ENCODE measurements at regions not wholly inside any gene's neighbourhood (a gene's known extent, or its start where the extent isn't known, plus 50 kb on each side); places are given as distances from the start of the nearest gene placed in this dataset.

GRCh38 chr16:63592852-63593251 lies 1529.0 kb downstream of the CDH11 start:
- H3K36me3 Mint-ChIP-seq (ENCODE audit: low read depth), result no peaks in the 10 kb centered on the region
- H3K27me3 Mint-ChIP-seq (ENCODE audit: insufficient read depth), result no peaks in the 10 kb centered on the region
- no peak for DNase-seq (ENCODE audit: low spot score)
- no peaks in the 10 kb centered on the region for H3K4me1 Mint-ChIP-seq (ENCODE audit: low read depth)
- peaks cover 13% of the 10 kb centered on the region for H3K9me3 Mint-ChIP-seq
- intact Hi-C loops (cut with micrococcal nuclease), result no loop called here
- H3K27ac Mint-ChIP-seq, result no peak overlapping the region
- no peak overlapping the region for H3K4me3 Mint-ChIP-seq

- no peak for DNase-seq (ENCODE audit: low spot score)
- Mint-ChIP-seq H3K36me3 (ENCODE audit: low read depth) (no peaks in the 10 kb centered on the region), H3K4me1 (ENCODE audit: low read depth) (no peaks in the 10 kb centered on the region), H3K4me3 (no peak overlapping the region), H3K27ac (no peak overlapping the region), H3K9me3 (peaks cover 24% of the 10 kb centered on the region), H3K27me3 (ENCODE audit: insufficient read depth) (no peaks in the 10 kb centered on the region)
- intact Hi-C loops (cut with micrococcal nuclease), result no loop called here
Measured at GRCh38 chr16:63581570-63581969, 1540.3 kb downstream of the CDH11 start.

DNA sequence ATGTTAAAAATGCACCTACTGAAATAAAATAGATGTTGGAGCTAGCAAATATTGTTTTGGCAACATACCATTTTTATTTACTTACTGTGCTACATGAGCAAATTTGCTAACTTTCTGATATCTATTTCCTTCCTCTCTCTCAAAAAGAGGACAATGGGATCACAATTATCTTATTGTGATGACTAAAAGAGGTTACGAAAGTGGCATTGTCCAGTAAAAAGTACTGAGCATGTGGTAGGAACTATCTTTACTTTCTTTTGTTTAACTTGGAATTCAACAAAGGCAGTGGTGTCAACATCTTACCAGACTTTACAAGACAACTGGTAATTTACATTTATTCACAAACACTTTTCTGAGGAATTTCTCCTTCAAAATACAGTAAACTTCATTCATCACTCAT lies 1542.6 kb upstream of the CDH8 start:
- Mint-ChIP-seq H3K9me3 (peaks cover 17% of the 10 kb centered on the region), H3K27ac (no peak overlapping the region), H3K36me3 (ENCODE audit: low read depth) (no peaks in the 10 kb centered on the region), H3K4me3 (no peak overlapping the region), H3K4me1 (ENCODE audit: low read depth) (no peaks in the 10 kb centered on the region), H3K27me3 (ENCODE audit: insufficient read depth) (no peaks in the 10 kb centered on the region)
- DNase-seq (ENCODE audit: low spot score), result no peak
- intact Hi-C loops (cut with micrococcal nuclease), result no loop called here

DNA sequence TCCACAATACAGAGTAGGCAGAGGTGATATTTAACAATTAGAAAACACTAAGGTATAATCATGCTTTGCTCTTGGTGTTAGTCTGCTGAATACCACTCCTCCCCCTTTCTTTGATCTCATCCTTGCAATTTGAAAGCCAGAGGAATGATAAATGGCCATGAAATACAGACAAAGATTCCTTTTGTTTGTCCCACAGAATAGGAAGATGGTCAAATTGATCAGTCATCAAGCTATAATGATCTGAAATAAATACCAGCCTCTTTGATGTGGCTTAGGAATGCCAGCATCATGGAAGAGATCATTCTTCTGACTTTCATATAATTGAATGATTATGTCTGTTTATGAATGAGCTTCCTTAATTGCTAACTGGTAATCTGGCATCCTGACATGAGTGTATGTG lies 1541.7 kb upstream of the CDH8 start:
- no peaks in the 10 kb centered on the region for H3K27me3 Mint-ChIP-seq (ENCODE audit: insufficient read depth)
- peaks cover 18% of the 10 kb centered on the region for H3K9me3 Mint-ChIP-seq
- H3K36me3 Mint-ChIP-seq (ENCODE audit: low read depth), result no peaks in the 10 kb centered on the region
- H3K4me3 Mint-ChIP-seq, result no peak overlapping the region
- H3K27ac Mint-ChIP-seq, result no peak overlapping the region
- intact Hi-C loops (cut with micrococcal nuclease), result no loop called here
- no peak for DNase-seq (ENCODE audit: low spot score)
- no peaks in the 10 kb centered on the region for H3K4me1 Mint-ChIP-seq (ENCODE audit: low read depth)

DNA sequence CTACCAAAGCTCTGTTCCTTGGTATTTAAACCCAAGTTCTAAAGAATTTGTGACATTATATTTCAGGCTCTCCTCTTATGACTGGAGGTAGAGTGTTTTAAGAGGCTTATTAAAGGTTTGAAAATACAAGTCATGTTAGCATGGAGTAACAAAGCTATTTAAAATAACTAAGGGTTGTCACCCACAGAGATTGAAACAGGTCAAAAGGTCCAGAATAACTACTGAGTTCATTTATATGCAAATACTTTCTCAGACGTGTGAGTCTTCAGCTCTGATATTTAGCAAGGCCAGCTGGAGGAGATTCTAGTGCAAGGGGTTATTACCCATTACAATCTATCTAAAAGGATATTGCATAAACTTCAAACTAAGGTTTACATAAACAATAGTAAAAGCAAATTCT lies 1538.8 kb upstream of the CDH8 start:
- no peaks in the 10 kb centered on the region for H3K36me3 Mint-ChIP-seq (ENCODE audit: low read depth)
- intact Hi-C loops (cut with micrococcal nuclease), result no loop called here
- H3K9me3 Mint-ChIP-seq, result peaks cover 17% of the 10 kb centered on the region
- H3K4me1 Mint-ChIP-seq (ENCODE audit: low read depth), result no peaks in the 10 kb centered on the region
- H3K27me3 Mint-ChIP-seq (ENCODE audit: insufficient read depth), result no peaks in the 10 kb centered on the region
- H3K27ac Mint-ChIP-seq, result no peak overlapping the region
- DNase-seq (ENCODE audit: low spot score), result no peak
- no peak overlapping the region for H3K4me3 Mint-ChIP-seq

GRCh38 chr16:63568164-63568563 lies 1531.9 kb upstream of the CDH8 start:
- intact Hi-C loops (cut with micrococcal nuclease), result no loop called here
- H3K9me3 Mint-ChIP-seq, result peaks cover 20% of the 10 kb centered on the region
- H3K36me3 Mint-ChIP-seq (ENCODE audit: low read depth), result no peaks in the 10 kb centered on the region
- H3K4me3 Mint-ChIP-seq, result no peak overlapping the region
- H3K4me1 Mint-ChIP-seq (ENCODE audit: low read depth), result no peaks in the 10 kb centered on the region
- no peak for DNase-seq (ENCODE audit: low spot score)
- H3K27me3 Mint-ChIP-seq (ENCODE audit: insufficient read depth), result no peaks in the 10 kb centered on the region
- no peak overlapping the region for H3K27ac Mint-ChIP-seq

DNA sequence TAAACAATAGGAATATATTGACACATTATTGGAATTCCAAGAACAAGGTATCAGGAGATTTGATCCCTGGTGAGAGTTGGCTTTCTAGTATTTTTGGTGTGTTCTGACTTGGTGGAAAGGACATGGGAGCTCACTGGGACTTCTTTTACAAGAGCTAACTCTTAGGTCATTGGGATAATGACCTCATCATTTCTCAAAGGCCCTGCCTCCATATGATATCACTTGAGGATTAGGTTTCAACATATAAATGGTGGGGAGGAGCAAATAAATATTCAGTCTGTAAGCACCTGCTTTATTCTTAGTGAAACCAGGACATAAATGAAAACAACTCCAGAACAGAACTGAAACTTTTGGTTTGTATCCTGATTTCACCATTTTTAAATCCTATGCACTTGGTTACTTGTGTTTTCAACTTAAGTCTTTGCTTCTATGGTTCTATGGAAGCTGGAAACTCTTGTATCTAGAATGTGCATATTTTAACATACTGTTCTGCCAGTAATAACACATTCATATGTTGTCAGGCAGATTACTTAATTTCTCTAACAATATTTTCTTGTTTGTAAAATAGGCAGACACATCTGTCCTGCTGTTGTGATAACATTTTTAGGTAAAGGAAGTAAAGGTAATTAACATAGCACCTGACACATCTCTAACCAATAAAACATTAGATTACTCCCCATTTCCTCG lies 1527.7 kb upstream of the CDH8 start:
- Mint-ChIP-seq H3K9me3 (peaks cover 22% of the 10 kb centered on the region), H3K4me1 (ENCODE audit: low read depth) (no peaks in the 10 kb centered on the region), H3K4me3 (no peak overlapping the region), H3K36me3 (ENCODE audit: low read depth) (no peaks in the 10 kb centered on the region), H3K27ac (no peak overlapping the region), H3K27me3 (ENCODE audit: insufficient read depth) (no peaks in the 10 kb centered on the region)
- intact Hi-C loops (cut with micrococcal nuclease), result no loop called here
- DNase-seq (ENCODE audit: low spot score), result no peak

DNA sequence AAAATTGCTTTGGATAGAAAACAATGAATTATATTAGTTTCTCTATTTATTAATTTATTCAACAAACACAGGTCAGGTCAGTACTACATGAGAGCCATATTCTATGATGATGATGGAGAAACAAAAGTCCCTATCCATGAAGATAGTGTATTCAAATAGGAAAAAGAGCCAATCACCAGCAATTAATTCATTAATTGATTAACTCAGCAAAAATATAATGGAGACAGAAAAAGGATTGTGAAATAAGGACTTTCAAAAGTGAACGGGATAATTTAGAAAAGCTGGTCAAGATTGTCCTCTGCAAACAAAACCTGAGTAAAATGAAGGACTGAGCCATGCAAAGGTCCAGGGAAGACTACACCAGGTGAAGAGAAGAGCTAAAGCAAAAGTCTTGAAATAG lies 1517.7 kb upstream of the CDH8 start:
- no peaks in the 10 kb centered on the region for H3K4me1 Mint-ChIP-seq (ENCODE audit: low read depth)
- no peak overlapping the region for H3K27ac Mint-ChIP-seq
- no peak overlapping the region for H3K4me3 Mint-ChIP-seq
- H3K9me3 Mint-ChIP-seq, result peaks cover 14% of the 10 kb centered on the region
- no peaks in the 10 kb centered on the region for H3K27me3 Mint-ChIP-seq (ENCODE audit: insufficient read depth)
- intact Hi-C loops (cut with micrococcal nuclease), result no loop called here
- no peaks in the 10 kb centered on the region for H3K36me3 Mint-ChIP-seq (ENCODE audit: low read depth)
- DNase-seq (ENCODE audit: low spot score), result no peak

GRCh38 chr16:63539276-63539675 lies 1503.0 kb upstream of the CDH8 start:
- H3K27ac Mint-ChIP-seq, result no peak overlapping the region
- intact Hi-C loops (cut with micrococcal nuclease), result no loop called here
- H3K27me3 Mint-ChIP-seq (ENCODE audit: insufficient read depth), result no peaks in the 10 kb centered on the region
- H3K4me1 Mint-ChIP-seq (ENCODE audit: low read depth), result no peaks in the 10 kb centered on the region
- no peaks in the 10 kb centered on the region for H3K36me3 Mint-ChIP-seq (ENCODE audit: low read depth)
- no peak for DNase-seq (ENCODE audit: low spot score)
- peaks cover 9% of the 10 kb centered on the region for H3K9me3 Mint-ChIP-seq
- no peak overlapping the region for H3K4me3 Mint-ChIP-seq

- H3K36me3 Mint-ChIP-seq (ENCODE audit: low read depth), result no peaks in the 10 kb centered on the region
- no peaks in the 10 kb centered on the region for H3K4me1 Mint-ChIP-seq (ENCODE audit: low read depth)
- H3K27ac Mint-ChIP-seq, result no peak overlapping the region
- H3K4me3 Mint-ChIP-seq, result no peak overlapping the region
- DNase-seq (ENCODE audit: low spot score), result no peak
- intact Hi-C loops (cut with micrococcal nuclease), result no loop called here
- H3K27me3 Mint-ChIP-seq (ENCODE audit: insufficient read depth), result no peaks in the 10 kb centered on the region
- H3K9me3 Mint-ChIP-seq, result peaks cover 18% of the 10 kb centered on the region
Measured at GRCh38 chr16:63530974-63531373, 1494.7 kb upstream of the CDH8 start.

- no peaks in the 10 kb centered on the region for H3K27me3 Mint-ChIP-seq (ENCODE audit: insufficient read depth)
- no peaks in the 10 kb centered on the region for H3K36me3 Mint-ChIP-seq (ENCODE audit: low read depth)
- DNase-seq (ENCODE audit: low spot score), result no peak
- peaks cover 24% of the 10 kb centered on the region for H3K9me3 Mint-ChIP-seq
- intact Hi-C loops (cut with micrococcal nuclease), result no loop called here
- no peak overlapping the region for H3K4me3 Mint-ChIP-seq
- H3K27ac Mint-ChIP-seq, result no peak overlapping the region
- H3K4me1 Mint-ChIP-seq (ENCODE audit: low read depth), result no peaks in the 10 kb centered on the region
Measured at GRCh38 chr16:63530208-63530607, 1494.0 kb upstream of the CDH8 start.

- Mint-ChIP-seq H3K9me3 (peaks cover 33% of the 10 kb centered on the region), H3K4me1 (ENCODE audit: low read depth) (no peaks in the 10 kb centered on the region), H3K27me3 (ENCODE audit: insufficient read depth) (no peaks in the 10 kb centered on the region), H3K4me3 (no peak overlapping the region), H3K36me3 (ENCODE audit: low read depth) (no peaks in the 10 kb centered on the region), H3K27ac (no peak overlapping the region)
- intact Hi-C loops (cut with micrococcal nuclease), result no loop called here
- DNase-seq (ENCODE audit: low spot score), result no peak
Measured at GRCh38 chr16:63527404-63527803, 1491.2 kb upstream of the CDH8 start.

DNA sequence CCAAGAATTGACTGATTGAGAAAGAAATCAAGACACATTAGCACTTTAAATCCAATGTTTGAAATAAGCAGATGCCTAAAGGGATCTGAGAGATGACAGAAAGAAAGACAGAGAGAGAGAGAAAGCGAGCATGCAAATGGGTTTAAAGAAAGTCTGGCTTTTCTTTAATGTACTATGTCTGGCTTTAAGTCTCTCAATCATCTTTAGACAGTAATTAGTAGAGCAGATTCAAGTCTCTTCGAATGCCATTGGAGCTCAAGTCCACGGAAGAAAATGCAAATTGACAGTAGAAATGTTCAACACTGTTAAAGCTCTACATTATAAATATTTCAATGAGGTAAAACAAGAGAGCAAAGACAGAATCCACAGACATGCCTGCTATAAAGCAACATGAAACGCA lies 1480.2 kb upstream of the CDH8 start:
- intact Hi-C loops (cut with micrococcal nuclease), result no loop called here
- no peak for DNase-seq (ENCODE audit: low spot score)
- no peaks in the 10 kb centered on the region for H3K4me1 Mint-ChIP-seq (ENCODE audit: low read depth)
- peaks cover 7% of the 10 kb centered on the region for H3K9me3 Mint-ChIP-seq
- H3K27me3 Mint-ChIP-seq (ENCODE audit: insufficient read depth), result peaks cover 2% of the 10 kb centered on the region
- no peak overlapping the region for H3K4me3 Mint-ChIP-seq
- H3K36me3 Mint-ChIP-seq (ENCODE audit: low read depth), result no peaks in the 10 kb centered on the region
- H3K27ac Mint-ChIP-seq, result no peak overlapping the region

DNA sequence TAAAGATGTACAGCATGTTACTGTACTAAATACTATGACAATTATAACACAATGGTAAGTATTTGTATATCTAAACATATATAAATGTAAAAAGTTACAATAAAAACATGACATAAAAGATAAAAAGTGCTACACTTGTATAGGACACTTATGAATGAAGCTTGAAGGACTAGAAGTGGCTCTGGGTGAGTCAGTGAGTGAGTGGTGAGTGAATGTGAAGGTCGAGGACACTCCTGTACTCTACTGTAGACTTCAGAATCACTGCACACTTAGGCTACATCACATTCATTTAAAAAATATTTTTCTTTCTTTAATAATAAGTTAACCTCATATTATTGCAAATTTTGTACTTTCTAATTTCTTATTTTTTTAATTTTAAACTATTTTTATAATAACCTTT lies 1476.7 kb upstream of the CDH8 start:
- no peak for DNase-seq (ENCODE audit: low spot score)
- intact Hi-C loops (cut with micrococcal nuclease), result no loop called here
- H3K9me3 Mint-ChIP-seq, result peaks cover 7% of the 10 kb centered on the region
- no peak overlapping the region for H3K4me3 Mint-ChIP-seq
- H3K27ac Mint-ChIP-seq, result no peak overlapping the region
- H3K36me3 Mint-ChIP-seq (ENCODE audit: low read depth), result no peaks in the 10 kb centered on the region
- no peaks in the 10 kb centered on the region for H3K4me1 Mint-ChIP-seq (ENCODE audit: low read depth)
- peaks cover 2% of the 10 kb centered on the region for H3K27me3 Mint-ChIP-seq (ENCODE audit: insufficient read depth)
